ENCODE measurements at regions not wholly inside any gene's neighbourhood (a gene's known extent, or its start where the extent isn't known, plus 50 kb on each side); places are given as distances from the start of the nearest gene placed in this dataset.

- Histone ChIP-seq H3K27me3 (ENCODE audit: control insufficient read depth, insufficient read depth, low read length) (no peaks in the 10 kb centered on the region), H3K4me1 (ENCODE audit: control insufficient read depth, insufficient read depth, low read length) (no peaks in the 10 kb centered on the region), H3K9me3 (ENCODE audit: control insufficient read depth, insufficient read depth, low read length) (no peaks in the 10 kb centered on the region), H3K36me3 (ENCODE audit: control insufficient read depth, insufficient read depth, low read length) (no peaks in the 10 kb centered on the region), H3K27ac (ENCODE audit: low read length) (no peak overlapping the region), H3K4me3 (ENCODE audit: low read length) (no peak overlapping the region)
- peaks cover 0 to 6% of the 10 kb centered on the region in 2 donors for H3K27me3 Mint-ChIP-seq (ENCODE audit: low read depth in 2 of 2)
- H3K9me3 Mint-ChIP-seq = no peaks in the 10 kb centered on the region
- H3K4me3 Mint-ChIP-seq = no peak overlapping the region
- intact Hi-C loops (cut with micrococcal nuclease) = no loop called here
- H3K4me1 Mint-ChIP-seq = peaks cover 10 to 11% of the 10 kb centered on the region in 2 donors
- no peak for DNase-seq
- peak overlapping the region in 1 of 2 donors; percentile 0 for H3K27ac Mint-ChIP-seq
- 80% methylated on average over 1 of the region's 1 CpG for WGBS (ENCODE audit: insufficient coverage)
- no peak for TF ChIP-seq CTCF (IDR thresholded peaks at IDR 0.05)
- H3K36me3 Mint-ChIP-seq = no peaks in the 10 kb centered on the region
- ATAC-seq = peak in 2 of 3 donors; percentile 35 to 70
Observed at GRCh38 chr15:58348095-58348812, 83.5 kb upstream of the LIPC start.

GRCh38 chr15:58352026-58352929 is 79.5 kb upstream of the LIPC start:
- no peak for ATAC-seq
- no peak overlapping the region for H3K4me3 ChIP-seq (ENCODE audit: low read length)
- Mint-ChIP-seq H3K36me3 (no peaks in the 10 kb centered on the region), H3K4me1 (peaks cover 10 to 12% of the 10 kb centered on the region in 2 donors), H3K27me3 (ENCODE audit: low read depth in 2 of 2) (peaks cover 3 to 6% of the 10 kb centered on the region in 2 donors), H3K9me3 (no peaks in the 10 kb centered on the region), H3K27ac (no peak overlapping the region), H3K4me3 (no peak overlapping the region)
- no peak for DNase-seq
- H3K27ac ChIP-seq (ENCODE audit: low read length) = no peak overlapping the region
- no peaks in the 10 kb centered on the region for H3K9me3 ChIP-seq (ENCODE audit: control insufficient read depth, insufficient read depth, low read length)
- whole genome bisulfite sequencing (ENCODE audit: insufficient coverage) = 86% methylated on average over 3 of the region's 5 CpGs
- H3K4me1 ChIP-seq (ENCODE audit: control insufficient read depth, insufficient read depth, low read length) = no peaks in the 10 kb centered on the region
- H3K36me3 ChIP-seq (ENCODE audit: control insufficient read depth, insufficient read depth, low read length) = no peaks in the 10 kb centered on the region
- H3K27me3 ChIP-seq (ENCODE audit: control insufficient read depth, insufficient read depth, low read length) = no peaks in the 10 kb centered on the region
- intact Hi-C loops (cut with micrococcal nuclease) = no loop called here
- TF ChIP-seq CTCF (IDR thresholded peaks at IDR 0.05) = no peak

GRCh38 chr15:58355382-58355971 is 76.3 kb upstream of the LIPC start:
- no peak for ATAC-seq
- 85% methylated on average over 8 of the region's 9 CpGs for WGBS (ENCODE audit: insufficient coverage)
- Histone ChIP-seq H3K27me3 (ENCODE audit: control insufficient read depth, insufficient read depth, low read length) (no peaks in the 10 kb centered on the region), H3K9me3 (ENCODE audit: control insufficient read depth, insufficient read depth, low read length) (no peaks in the 10 kb centered on the region), H3K36me3 (ENCODE audit: control insufficient read depth, insufficient read depth, low read length) (no peaks in the 10 kb centered on the region), H3K4me1 (ENCODE audit: control insufficient read depth, insufficient read depth, low read length) (no peaks in the 10 kb centered on the region), H3K4me3 (ENCODE audit: low read length) (no peak overlapping the region), H3K27ac (ENCODE audit: low read length) (no peak overlapping the region)
- no peak overlapping the region for H3K27ac Mint-ChIP-seq
- peaks cover 8 to 17% of the 10 kb centered on the region in 2 donors for H3K4me1 Mint-ChIP-seq
- H3K27me3 Mint-ChIP-seq (ENCODE audit: low read depth in 2 of 2) = peaks cover 3 to 6% of the 10 kb centered on the region in 2 donors
- intact Hi-C loops (cut with micrococcal nuclease) = no loop called here
- no peak for DNase-seq
- no peak overlapping the region for H3K4me3 Mint-ChIP-seq
- H3K9me3 Mint-ChIP-seq = no peaks in the 10 kb centered on the region
- H3K36me3 Mint-ChIP-seq = no peaks in the 10 kb centered on the region
- no peak for TF ChIP-seq CTCF (IDR thresholded peaks at IDR 0.05)

Data from natural killer cell (primary cell).